Loucy (cell line): ENCODE measurements at regions not wholly inside any gene's neighbourhood (a gene's known extent, or its start where the extent isn't known, plus 50 kb on each side); places are given as distances from the start of the nearest gene placed in this dataset.

Experiments
- CTCF ChIP-seq: fragments of 200-600 bp; sonication (generic); conservative IDR thresholded peaks from 2 replicates; pipeline ENCODE4 v1.5.1; 2014; ENCODE audit warnings: mild to moderate bottlenecking, antibody characterized with exemption, low read length
- EZH2phosphoT487 ChIP-seq: fragments of 200-600 bp; IDR thresholded peaks from 2 replicates; pipeline ENCODE4 v1.6.1; 2018; ENCODE audit warnings: antibody characterized with exemption, mild to moderate bottlenecking, moderate library complexity, borderline replicate concordance

GRCh38 chr2:153143540-153143939 lies 335.0 kb downstream of the RPRM start:
- TF ChIP-seq CTCF (no peak), EZH2phosphoT487 (no peak)
